Neuronal stem cell (in vitro differentiated cells): ENCODE measurements at regions not wholly inside any gene's neighbourhood (a gene's known extent, or its start where the extent isn't known, plus 50 kb on each side); places are given as distances from the start of the nearest gene placed in this dataset.

Experiments used
- DNase-seq: peaks from one replicate; pipeline ENCODE4 v3.0.0-alpha.2; 2013; ENCODE audit warnings: low spot score
- H2AFZ ChIP-seq: one replicate; pipeline ENCODE4 v1.6.1; 2013; ENCODE audit warnings: mild to moderate bottlenecking, low read length, inconsistent platforms
- H2AK5ac ChIP-seq: 2 replicates; pipeline ENCODE4 v1.6.1; 2013; ENCODE audit warnings: low read depth, mild to moderate bottlenecking, inconsistent platforms, low read length, moderate library complexity, mixed read lengths
- H2BK120ac ChIP-seq: 2 replicates; pipeline ENCODE4 v1.6.1; 2013; ENCODE audit warnings: low read depth, mild to moderate bottlenecking, inconsistent platforms, low read length, moderate library complexity, mixed read lengths
- H2BK12ac ChIP-seq: one replicate; pipeline ENCODE4 v1.6.1; 2013; ENCODE audit warnings: low read length, inconsistent platforms
- H2BK15ac ChIP-seq: 2 replicates; pipeline ENCODE4 v1.6.1; 2013; ENCODE audit warnings: mild to moderate bottlenecking, low read length, inconsistent platforms, mixed read lengths
- H2BK5ac ChIP-seq: one replicate; pipeline ENCODE4 v1.6.1; 2013; ENCODE audit warnings: inconsistent platforms, mild to moderate bottlenecking, low read length, moderate library complexity
- H3K14ac ChIP-seq: one replicate; pipeline ENCODE4 v1.6.1; 2013; ENCODE audit warnings: low read length, inconsistent platforms
- H3K18ac ChIP-seq: 2 replicates; pipeline ENCODE4 v1.6.1; 2013; ENCODE audit warnings: low read length, inconsistent platforms
- H3K23ac ChIP-seq: 2 replicates; pipeline ENCODE4 v1.6.1; 2013; ENCODE audit warnings: low read depth, mild to moderate bottlenecking, mixed read lengths, low read length, inconsistent platforms; ENCODE audit not compliant: poor library complexity
- H3K27ac ChIP-seq: replicated peaks from 3 replicates; pipeline ENCODE4 v1.5.1; 2013; ENCODE audit warnings: low read length, inconsistent platforms
- H3K27me3 ChIP-seq, 3 experiments: 2 replicates each; pipeline ENCODE4 v1.6.1; 2013; ENCODE audit warnings: low read length in 3 of 3, mild to moderate bottlenecking in 2 of 3, inconsistent platforms in 1 of 3, low read depth in 1 of 3, mixed read lengths in 1 of 3, moderate library complexity in 1 of 3; ENCODE audit not compliant: control insufficient read depth in 3 of 3, insufficient read depth in 3 of 3
- H3K36me3 ChIP-seq, 2 donors: replicated peaks in 1 of 2; 2 replicates each; pipeline ENCODE4 v1.6.1; 2013; ENCODE audit warnings: low read length in 2 of 2; ENCODE audit not compliant: control insufficient read depth in 2 of 2, insufficient read depth in 2 of 2
- H3K4ac ChIP-seq: 2 replicates; pipeline ENCODE4 v1.6.1; 2013; ENCODE audit warnings: inconsistent platforms, mild to moderate bottlenecking, low read length, moderate library complexity
- H3K4me1 ChIP-seq, 2 donors: 1 replicate in 1 of 2; 2 replicates in 1 of 2; pipeline ENCODE4 v1.6.1; 2013; ENCODE audit warnings: low read length in 2 of 2, low read depth in 1 of 2; ENCODE audit not compliant: control insufficient read depth in 2 of 2, insufficient read depth in 1 of 2
- H3K4me2 ChIP-seq: one replicate; pipeline ENCODE4 v1.6.1; 2013; ENCODE audit warnings: mild to moderate bottlenecking, low read length, inconsistent platforms; ENCODE audit not compliant: insufficient read depth, poor library complexity, severe bottlenecking
- H3K4me3 ChIP-seq, 2 donors: 2 replicates each; pipeline ENCODE4 v1.5.1; 2013; ENCODE audit warnings: low read length in 2 of 2, mild to moderate bottlenecking in 2 of 2, inconsistent platforms in 1 of 2, moderate library complexity in 1 of 2
- H3K79me1 ChIP-seq: one replicate; pipeline ENCODE4 v1.6.1; 2013; ENCODE audit warnings: low read depth, mild to moderate bottlenecking, inconsistent platforms, low read length, moderate library complexity
- H3K9ac ChIP-seq: one replicate; pipeline ENCODE4 v1.6.1; 2013; ENCODE audit warnings: mild to moderate bottlenecking, low read depth, low read length, inconsistent platforms; ENCODE audit not compliant: poor library complexity
- H3K9me3 ChIP-seq, 2 donors: replicated peaks in 1 of 2; 2 replicates each; pipeline versions ENCODE3 to v1.6.1; 2013; ENCODE audit warnings: low read length in 2 of 2, mild to moderate bottlenecking in 2 of 2, inconsistent platforms in 1 of 2, low read depth in 1 of 2, mixed read lengths in 1 of 2, moderate library complexity in 1 of 2; ENCODE audit not compliant: control insufficient read depth in 2 of 2, insufficient read depth in 1 of 2
- H4K8ac ChIP-seq: one replicate; pipeline ENCODE4 v1.6.1; 2013; ENCODE audit warnings: low read depth, mild to moderate bottlenecking, inconsistent platforms, low read length, moderate library complexity
- H4K91ac ChIP-seq: one replicate; pipeline ENCODE4 v1.6.1; 2013; ENCODE audit warnings: low read length, low read depth, mild to moderate bottlenecking, inconsistent platforms; ENCODE audit not compliant: poor library complexity
- WGBS, 2 donors: extraction: QIAGEN DNeasy Blood & Tissue Kit; methylation state at CpG; one replicate each; pipeline ENCODE4 v1.1.7; 2013; ENCODE audit warnings: missing lambda C conversion rate in 2 of 2, mixed read lengths in 1 of 2; ENCODE audit not compliant: insufficient read length in 2 of 2, insufficient replicate concordance in 1 of 2; ENCODE audit errors: extremely low coverage in 2 of 2; 5-methylcytosine and 5-hydroxymethylcytosine counted together

- H3K4me3 ChIP-seq, result no peak overlapping the region
- no peak overlapping the region for H3K4me2 ChIP-seq
- no peak overlapping the region for H2BK5ac ChIP-seq
- H2AK5ac ChIP-seq, result no peak overlapping the region
- H3K27me3 ChIP-seq, result no peaks in the 10 kb centered on the region
- no peak overlapping the region for H2BK15ac ChIP-seq
- no peak overlapping the region for H2AFZ ChIP-seq
- no peak overlapping the region for H3K4ac ChIP-seq
- no peak overlapping the region for H4K8ac ChIP-seq
- H3K9me3 ChIP-seq, result no peaks in the 10 kb centered on the region
- H3K18ac ChIP-seq, result no peak overlapping the region
- H4K91ac ChIP-seq, result no peak overlapping the region
- H3K9ac ChIP-seq, result no peak overlapping the region
- no peak overlapping the region for H3K27ac ChIP-seq
- H3K23ac ChIP-seq, result no peak overlapping the region
- H3K79me1 ChIP-seq, result no peaks in the 10 kb centered on the region
- no CpG with 5 or more reads among the region's 4 CpGs for WGBS, 2 donors
- no peak for DNase-seq
- no peak overlapping the region for H3K14ac ChIP-seq
- H3K36me3 ChIP-seq, result no peaks in the 10 kb centered on the region
- no peak overlapping the region for H2BK120ac ChIP-seq
- no peaks in the 10 kb centered on the region for H3K4me1 ChIP-seq
- no peak overlapping the region for H2BK12ac ChIP-seq
Measured at GRCh38 chr2:176405477-176405876, 136.2 kb downstream of the MTX2 start.

DNA sequence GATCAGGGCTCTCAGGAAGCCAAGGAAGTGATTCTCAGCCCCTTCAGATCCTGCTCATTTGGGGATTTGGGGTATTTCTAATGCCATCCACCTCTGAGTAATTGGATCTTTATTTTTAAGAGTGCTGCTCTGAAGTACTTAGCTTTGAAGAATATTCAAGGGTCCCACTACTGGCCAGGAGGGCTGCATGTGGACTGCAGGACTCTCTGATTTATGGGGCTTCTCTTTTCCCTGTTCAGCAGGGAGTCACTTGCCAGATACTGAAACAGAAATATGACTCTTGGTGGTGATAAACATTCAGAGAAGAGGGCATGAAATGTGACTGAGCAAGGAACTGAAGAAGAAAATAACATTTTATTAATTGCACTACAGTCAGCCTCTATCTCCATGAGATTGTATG, 138.5 kb downstream of the MTX2 start:
- H3K9me3 ChIP-seq, result no peaks in the 10 kb centered on the region
- H3K18ac ChIP-seq, result no peak overlapping the region
- no peak overlapping the region for H2BK5ac ChIP-seq
- no peak for DNase-seq
- H4K8ac ChIP-seq, result no peak overlapping the region
- H2BK120ac ChIP-seq, result no peak overlapping the region
- no peak overlapping the region for H3K4me3 ChIP-seq
- no peak overlapping the region for H4K91ac ChIP-seq
- H3K4ac ChIP-seq, result no peak overlapping the region
- H3K4me2 ChIP-seq, result no peak overlapping the region
- no peaks in the 10 kb centered on the region for H3K36me3 ChIP-seq
- H3K9ac ChIP-seq, result no peak overlapping the region
- no peak overlapping the region for H3K27ac ChIP-seq
- no peak overlapping the region for H3K23ac ChIP-seq
- no peak overlapping the region for H2BK15ac ChIP-seq
- no peaks in the 10 kb centered on the region for H3K79me1 ChIP-seq
- no peaks in the 10 kb centered on the region for H3K27me3 ChIP-seq
- H2BK12ac ChIP-seq, result no peak overlapping the region
- H3K14ac ChIP-seq, result no peak overlapping the region
- H2AK5ac ChIP-seq, result no peak overlapping the region
- H2AFZ ChIP-seq, result no peak overlapping the region
- no peaks in the 10 kb centered on the region for H3K4me1 ChIP-seq

GRCh38 chr2:176409671-176410070, 140.4 kb downstream of the MTX2 start:
- H3K27me3 ChIP-seq, result no peaks in the 10 kb centered on the region
- no peak overlapping the region for H3K14ac ChIP-seq
- no peak overlapping the region for H3K4me2 ChIP-seq
- H3K18ac ChIP-seq, result no peak overlapping the region
- H3K9me3 ChIP-seq, result no peaks in the 10 kb centered on the region
- H2AK5ac ChIP-seq, result no peak overlapping the region
- no peak overlapping the region for H3K9ac ChIP-seq
- H2BK120ac ChIP-seq, result no peak overlapping the region
- H3K79me1 ChIP-seq, result no peaks in the 10 kb centered on the region
- H4K8ac ChIP-seq, result no peak overlapping the region
- H3K4me3 ChIP-seq, result no peak overlapping the region
- H3K4me1 ChIP-seq, result no peaks in the 10 kb centered on the region
- no peak overlapping the region for H2BK5ac ChIP-seq
- H2AFZ ChIP-seq, result no peak overlapping the region
- H2BK12ac ChIP-seq, result no peak overlapping the region
- H3K23ac ChIP-seq, result no peak overlapping the region
- H3K4ac ChIP-seq, result no peak overlapping the region
- no peak overlapping the region for H2BK15ac ChIP-seq
- whole genome bisulfite sequencing, 2 donors, result no CpG with 5 or more reads among the region's 2 CpGs
- no peak for DNase-seq
- H3K36me3 ChIP-seq, result no peaks in the 10 kb centered on the region
- H4K91ac ChIP-seq, result no peak overlapping the region
- H3K27ac ChIP-seq, result no peak overlapping the region

GRCh38 chr2:176412136-176412535, 142.9 kb downstream of the MTX2 start:
- no peak overlapping the region for H2AFZ ChIP-seq

More at GRCh38 chr2:176412136-176412535, 142.9 kb downstream of the MTX2 start:
- H3K9me3 ChIP-seq, result no peaks in the 10 kb centered on the region
- no peak overlapping the region for H3K4ac ChIP-seq
- H3K23ac ChIP-seq, result no peak overlapping the region
- DNase-seq, result no peak
- H3K36me3 ChIP-seq, result no peaks in the 10 kb centered on the region
- H2BK120ac ChIP-seq, result no peak overlapping the region
- no peak overlapping the region for H2BK5ac ChIP-seq
- no peak overlapping the region for H2BK15ac ChIP-seq
- H3K14ac ChIP-seq, result no peak overlapping the region
- no peak overlapping the region for H3K27ac ChIP-seq
- no peak overlapping the region for H2BK12ac ChIP-seq
- H3K4me3 ChIP-seq, result no peak overlapping the region
- H3K79me1 ChIP-seq, result no peaks in the 10 kb centered on the region
- H3K9ac ChIP-seq, result no peak overlapping the region
- H4K8ac ChIP-seq, result no peak overlapping the region
- H2AK5ac ChIP-seq, result no peak overlapping the region
- no peak overlapping the region for H3K18ac ChIP-seq
- H4K91ac ChIP-seq, result no peak overlapping the region
- H3K4me1 ChIP-seq, result peaks cover 0 to 6% of the 10 kb centered on the region in 2 donors
- no peak overlapping the region for H3K4me2 ChIP-seq
- H3K27me3 ChIP-seq, result no peaks in the 10 kb centered on the region
